Hematopoietic multipotent progenitor cell treated with erythropoietin and hydrocortisone succinate and interleukin-3 and kit ligand, for 6 days (in vitro differentiated cells): ENCODE measurements at regions not wholly inside any gene's neighbourhood (a gene's known extent, or its start where the extent isn't known, plus 50 kb on each side); places are given as distances from the start of the nearest gene placed in this dataset.

ENCODE experiments used
- DNase-seq: peaks from one replicate; pipeline ENCODE4 v3.0.0-alpha.2; 2015

- DNase-seq, result no peak
Measured at GRCh38 chr16:9484426-9484825, 393.0 kb downstream of the HAPSTR1 start.

GRCh38 chr16:9484881-9485280 lies 393.4 kb downstream of the HAPSTR1 start:
- DNase-seq, result no peak

- no peak for DNase-seq
Measured at GRCh38 chr16:9489835-9490467, 398.5 kb downstream of the HAPSTR1 start.

- DNase-seq, result no peak
Measured at GRCh38 chr16:9495824-9496223, 404.4 kb downstream of the HAPSTR1 start.

GRCh38 chr16:9497750-9498149 lies 406.3 kb downstream of the HAPSTR1 start:
- DNase-seq, result no peak

GRCh38 chr16:9499941-9500593 lies 408.6 kb downstream of the HAPSTR1 start:
- no peak for DNase-seq

- DNase-seq, result no peak
Measured at GRCh38 chr16:9500872-9501271, 409.4 kb downstream of the HAPSTR1 start.

GRCh38 chr16:9503251-9503984 lies 412.0 kb downstream of the HAPSTR1 start:
- no peak for DNase-seq

GRCh38 chr16:9508328-9508936 lies 417.0 kb downstream of the HAPSTR1 start:
- DNase-seq, result no peak

GRCh38 chr16:9509663-9510062 lies 418.2 kb downstream of the HAPSTR1 start:
- no peak for DNase-seq

- no peak for DNase-seq
Measured at GRCh38 chr16:9511389-9511788, 419.9 kb downstream of the HAPSTR1 start.

- no peak for DNase-seq
Measured at GRCh38 chr16:9516444-9516843, 425.0 kb downstream of the HAPSTR1 start.

- no peak for DNase-seq
Measured at GRCh38 chr16:9518051-9518450, 426.6 kb downstream of the HAPSTR1 start.

GRCh38 chr16:9518581-9518980 lies 427.1 kb downstream of the HAPSTR1 start:
- DNase-seq, result no peak

GRCh38 chr16:9521749-9522370 lies 430.4 kb downstream of the HAPSTR1 start:
- DNase-seq, result no peak

GRCh38 chr16:9522614-9523013 lies 431.2 kb downstream of the HAPSTR1 start:
- no peak for DNase-seq

- DNase-seq, result no peak
Measured at GRCh38 chr16:9523994-9524393, 432.6 kb downstream of the HAPSTR1 start.

GRCh38 chr16:9525037-9525436 lies 433.6 kb downstream of the HAPSTR1 start:
- DNase-seq, result no peak

- no peak for DNase-seq
Measured at GRCh38 chr16:9526791-9527190, 435.3 kb downstream of the HAPSTR1 start.

- no peak for DNase-seq
Measured at GRCh38 chr16:9527976-9528375, 436.5 kb downstream of the HAPSTR1 start.

- DNase-seq, result no peak
Measured at GRCh38 chr16:9528511-9529079, 437.2 kb downstream of the HAPSTR1 start.

GRCh38 chr16:9533042-9533441 lies 441.6 kb downstream of the HAPSTR1 start:
- no peak for DNase-seq

- no peak for DNase-seq
Measured at GRCh38 chr16:9534759-9535158, 443.3 kb downstream of the HAPSTR1 start.
